ENCODE measurements at regions not wholly inside any gene's neighbourhood (a gene's known extent, or its start where the extent isn't known, plus 50 kb on each side); places are given as distances from the start of the nearest gene placed in this dataset.
"Not testable (repeated sequence)": the region's sequence is repeated elsewhere in the genome, so short reads cannot be mapped to it uniquely, and the experiment has no call there.

DNA sequence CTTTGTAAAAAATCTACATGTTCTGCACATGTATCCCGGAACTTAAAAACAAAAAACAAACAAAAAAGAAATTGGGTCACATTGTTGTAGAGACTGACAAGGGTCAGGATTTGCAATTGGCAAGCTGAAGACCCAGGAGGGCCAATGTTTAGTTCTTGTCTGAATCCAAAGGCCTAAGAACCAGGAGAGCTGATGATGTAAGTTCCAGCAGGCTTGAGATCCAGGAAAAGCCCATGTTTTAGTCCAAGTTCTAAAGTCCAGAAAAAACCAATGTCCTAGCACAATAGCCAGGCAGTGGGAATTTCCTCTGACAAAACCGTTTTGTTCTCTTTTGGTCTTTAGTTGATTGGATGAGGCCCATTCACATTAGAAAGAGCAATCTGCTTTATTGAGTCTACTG lies 244.9 kb downstream of the DMAC1 start:
- peak; percentile 68 for ATAC-seq

DNA sequence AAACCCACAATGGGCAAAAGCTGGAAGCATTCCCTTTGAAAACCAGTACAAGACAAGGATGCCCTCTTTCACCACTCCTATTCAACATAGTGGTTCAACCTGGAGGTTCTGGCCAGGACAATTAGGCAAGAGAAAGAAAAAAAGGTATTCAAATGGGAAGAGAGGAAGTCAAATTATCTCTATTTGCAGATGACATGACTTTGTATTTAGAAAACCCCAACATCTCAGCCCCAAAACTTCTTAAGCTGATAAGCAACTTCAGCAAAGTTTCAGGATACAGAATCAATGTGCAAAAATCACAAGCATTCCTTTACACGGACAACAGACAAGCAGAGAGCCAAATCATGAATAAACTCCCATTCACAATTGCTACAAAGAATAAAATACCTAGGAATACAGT lies 246.9 kb downstream of the DMAC1 start:
- intact Hi-C loops (cut with micrococcal nuclease); ATAC-seq; DNase-seq: not testable (repeated sequence)

More for the DNA sequence above, 244.9 kb downstream of the DMAC1 start:
- intact Hi-C loops (cut with micrococcal nuclease), result no loop called here
- DNase-seq, result no peak

DNA sequence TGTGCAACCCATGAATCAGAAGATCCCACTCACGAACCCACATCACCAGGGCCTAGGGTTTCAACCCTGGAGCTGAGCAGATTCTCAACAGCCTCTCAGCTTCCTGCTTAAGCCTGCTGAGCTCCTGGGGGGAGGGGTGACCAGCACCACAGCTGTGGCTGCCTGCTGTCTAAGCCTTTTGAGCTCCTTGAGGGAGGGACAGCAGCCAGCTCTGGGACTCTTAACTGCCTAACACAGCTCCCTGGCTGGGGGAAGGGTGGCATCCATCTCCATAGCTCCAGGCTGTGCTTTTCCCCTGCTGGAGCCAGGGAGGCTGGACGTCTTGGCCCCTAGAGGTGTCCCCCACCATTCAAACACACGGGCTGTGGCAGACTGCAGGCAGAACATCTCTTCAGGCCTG lies 250.3 kb downstream of the DMAC1 start:
- ATAC-seq, result peak; percentile 52

DNA sequence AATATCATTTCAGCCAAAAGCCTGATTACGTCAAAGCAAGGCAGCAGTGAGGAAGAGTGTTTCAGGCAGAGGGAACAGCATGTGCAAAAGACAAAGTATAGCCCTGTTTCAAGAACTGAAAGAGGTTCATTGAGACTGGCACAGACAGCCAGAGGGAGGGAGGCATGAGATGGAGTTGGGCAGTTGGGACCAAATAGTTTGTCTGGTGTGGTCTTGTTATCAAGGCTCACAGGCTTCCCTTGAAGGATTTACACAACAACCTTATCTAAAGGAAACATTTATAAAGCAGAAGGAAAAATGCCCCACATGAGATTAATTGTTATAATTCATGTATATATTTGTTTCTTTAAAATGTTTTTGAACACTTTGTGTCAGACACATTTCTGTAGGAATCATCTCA lies 253.3 kb downstream of the DMAC1 start:
- intact Hi-C loops (cut with micrococcal nuclease), result loop anchor here (10.0 kb wide), 1 partner anchor 211 kb away; no protein-coding TSS in a partner anchor
- no peak for ATAC-seq
- DNase-seq, result no peak

More for the DNA sequence above, 250.3 kb downstream of the DMAC1 start:
- intact Hi-C loops (cut with micrococcal nuclease), result loop anchor here (10.0 kb wide), 1 partner anchor 214 kb away; no protein-coding TSS in a partner anchor
- DNase-seq, result peak; percentile 47

DNA sequence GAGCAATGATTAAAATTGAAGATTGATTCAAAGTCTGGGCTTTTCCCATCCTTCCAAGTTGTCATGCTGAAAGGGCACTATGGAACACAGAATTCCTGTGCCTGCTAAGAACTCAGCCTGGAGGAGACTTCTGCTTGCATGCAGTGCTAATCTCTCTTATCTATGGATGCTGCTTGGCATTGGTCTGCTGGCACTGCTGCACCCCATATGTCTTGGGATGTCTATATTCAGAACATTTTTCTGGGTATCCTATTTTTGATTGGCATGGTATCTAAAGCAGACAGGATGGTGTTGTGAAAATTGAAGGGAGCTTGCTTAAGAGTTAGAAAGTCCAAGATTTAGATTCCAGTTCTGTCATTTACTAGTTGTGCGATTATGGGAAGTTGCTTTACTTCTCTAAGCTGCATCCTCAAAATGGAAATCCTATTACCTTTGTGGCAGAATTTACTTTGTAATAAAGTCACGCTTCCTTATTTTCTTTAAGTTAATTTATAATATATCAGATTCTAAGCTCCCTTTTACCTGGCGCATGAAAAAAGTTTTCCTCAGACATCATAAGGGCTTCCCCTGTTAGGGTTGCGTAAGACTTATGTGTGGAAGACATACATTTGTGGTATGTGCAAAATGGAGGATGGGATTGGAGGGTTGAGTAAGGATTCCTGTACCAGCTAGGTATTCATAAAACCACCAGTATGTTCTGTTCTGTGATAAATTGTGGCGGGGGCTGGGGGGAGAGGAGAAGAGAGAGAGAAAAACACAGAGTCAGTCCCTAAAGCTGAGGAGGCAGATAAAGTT lies 254.0 kb downstream of the DMAC1 start:
- intact Hi-C loops (cut with micrococcal nuclease), result loop anchor here (10.0 kb wide), 1 partner anchor 211 kb away; no protein-coding TSS in a partner anchor
- ATAC-seq (no peak), DNase-seq (no peak)

DNA sequence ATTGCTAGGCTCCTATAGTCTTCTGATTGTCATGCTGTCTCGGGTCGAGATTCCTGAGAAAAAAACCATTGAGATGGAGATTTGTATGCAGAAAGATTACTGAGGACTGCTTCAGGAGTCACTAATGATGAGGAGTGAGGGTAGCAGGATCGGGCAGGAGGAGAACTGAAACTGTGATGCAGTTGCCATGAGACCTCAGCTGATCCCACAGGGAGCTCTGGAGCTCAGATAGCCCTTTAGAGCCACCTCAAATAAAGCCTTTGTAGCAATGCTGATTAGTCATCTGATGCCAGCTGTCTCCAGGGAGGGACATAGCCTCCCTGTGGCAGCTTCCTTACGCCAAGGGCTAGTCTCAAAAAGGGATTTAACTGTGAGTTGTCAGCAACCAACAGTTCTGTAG lies 256.9 kb downstream of the DMAC1 start:
- intact Hi-C loops (cut with micrococcal nuclease), result loop anchor here (10.0 kb wide), 1 partner anchor 208 kb away; no protein-coding TSS in a partner anchor
- ATAC-seq (no peak), DNase-seq (no peak)

DNA sequence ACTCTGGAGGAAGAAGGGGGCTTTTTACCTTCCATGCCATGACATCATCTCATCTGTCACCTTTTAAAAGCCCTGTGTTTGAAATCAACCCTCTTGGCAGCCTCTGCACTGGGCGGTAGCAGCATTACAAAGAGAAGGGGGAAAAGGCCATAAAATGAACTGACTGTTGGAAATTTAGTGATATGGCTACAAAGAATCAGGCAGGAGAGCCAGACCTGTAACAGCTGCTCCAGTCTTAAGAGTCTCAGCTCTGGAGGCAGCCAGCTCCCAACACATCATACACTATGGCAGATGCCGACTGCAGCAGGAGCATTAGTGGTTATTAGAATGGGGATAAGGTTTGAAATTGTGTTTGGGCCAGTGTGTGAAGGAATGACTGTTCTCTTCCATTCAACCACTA lies 257.5 kb downstream of the DMAC1 start:
- no peak for ATAC-seq

DNA sequence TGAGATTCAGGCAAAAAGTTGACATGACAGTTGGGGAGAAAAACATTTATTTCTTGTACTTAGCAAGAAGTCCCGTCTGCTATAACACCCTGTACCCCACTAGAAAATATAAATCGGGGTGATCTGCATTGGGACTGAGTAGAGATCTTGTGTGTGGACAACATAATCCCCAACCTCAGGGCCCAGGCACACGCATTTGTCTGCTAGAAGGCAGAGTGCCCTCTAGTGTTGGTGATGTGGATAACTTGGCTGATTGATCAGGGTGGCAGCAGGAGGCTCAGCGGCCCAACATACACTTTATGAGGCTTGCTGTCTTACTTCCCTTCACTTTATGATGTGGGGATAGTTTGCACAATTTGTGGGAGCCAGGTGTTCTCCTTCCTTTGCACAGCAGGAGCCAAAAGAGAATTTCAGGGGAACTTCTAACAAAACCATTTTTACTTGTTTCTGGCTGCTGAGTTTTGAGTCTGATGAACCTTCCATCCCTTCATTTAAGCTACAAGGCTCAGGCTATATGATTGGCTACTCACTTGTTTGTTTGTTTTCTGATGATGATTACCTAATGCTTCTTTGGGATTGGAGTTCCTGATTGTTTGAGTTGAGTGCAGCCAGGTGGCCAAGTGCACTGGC lies 263.2 kb downstream of the DMAC1 start:
- DNase-seq (peak; percentile 41), ATAC-seq (peak; percentile 75)
- intact Hi-C loops (cut with micrococcal nuclease), result loop anchor here (5.0 to 10.0 kb wide), 2 partner anchors 262 to 484 kb away; no protein-coding TSS in a partner anchor

More for the DNA sequence above, 257.5 kb downstream of the DMAC1 start:
- intact Hi-C loops (cut with micrococcal nuclease), result loop anchor here (10.0 kb wide), 1 partner anchor 207 kb away; no protein-coding TSS in a partner anchor
- DNase-seq, result no peak

DNA sequence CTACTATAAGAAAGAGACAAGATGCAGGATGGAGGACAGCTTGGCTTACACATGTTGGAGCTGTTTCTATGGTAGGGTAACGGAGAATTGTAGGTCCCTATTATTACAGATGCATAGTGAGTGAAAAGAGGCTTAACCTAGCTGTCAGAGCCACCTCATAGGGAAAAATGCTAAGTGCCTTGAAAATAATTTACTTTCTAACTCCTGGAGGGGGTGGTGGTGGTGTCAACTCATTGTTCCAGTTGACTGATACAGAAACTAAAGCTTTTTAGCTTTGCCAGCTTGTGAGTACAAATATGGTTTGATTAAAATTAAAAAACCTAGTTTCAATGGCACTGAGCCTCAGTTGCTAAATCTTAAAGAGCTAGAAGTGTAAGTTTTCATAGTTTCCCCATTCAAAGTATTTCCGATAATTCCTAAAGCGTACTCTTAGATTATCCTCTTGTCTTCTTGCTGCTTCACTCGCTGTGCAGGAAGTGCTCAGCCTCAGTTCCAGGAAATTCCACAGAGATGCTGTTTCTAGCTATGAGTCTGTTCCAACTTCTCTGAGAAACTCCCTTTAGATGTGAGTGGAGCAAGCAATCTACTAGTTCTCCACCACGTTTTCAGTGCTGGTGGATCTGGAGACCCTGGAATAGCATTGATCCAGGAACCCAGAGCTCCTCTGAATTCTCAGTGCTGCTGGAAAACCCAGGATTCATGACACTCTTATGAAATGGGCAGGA lies 265.2 kb downstream of the DMAC1 start:
- DNase-seq (no peak), ATAC-seq (peak; percentile 41)
- intact Hi-C loops (cut with micrococcal nuclease), result loop anchor here (10.0 kb wide), 1 partner anchor 260 kb away; no protein-coding TSS in a partner anchor

DNA sequence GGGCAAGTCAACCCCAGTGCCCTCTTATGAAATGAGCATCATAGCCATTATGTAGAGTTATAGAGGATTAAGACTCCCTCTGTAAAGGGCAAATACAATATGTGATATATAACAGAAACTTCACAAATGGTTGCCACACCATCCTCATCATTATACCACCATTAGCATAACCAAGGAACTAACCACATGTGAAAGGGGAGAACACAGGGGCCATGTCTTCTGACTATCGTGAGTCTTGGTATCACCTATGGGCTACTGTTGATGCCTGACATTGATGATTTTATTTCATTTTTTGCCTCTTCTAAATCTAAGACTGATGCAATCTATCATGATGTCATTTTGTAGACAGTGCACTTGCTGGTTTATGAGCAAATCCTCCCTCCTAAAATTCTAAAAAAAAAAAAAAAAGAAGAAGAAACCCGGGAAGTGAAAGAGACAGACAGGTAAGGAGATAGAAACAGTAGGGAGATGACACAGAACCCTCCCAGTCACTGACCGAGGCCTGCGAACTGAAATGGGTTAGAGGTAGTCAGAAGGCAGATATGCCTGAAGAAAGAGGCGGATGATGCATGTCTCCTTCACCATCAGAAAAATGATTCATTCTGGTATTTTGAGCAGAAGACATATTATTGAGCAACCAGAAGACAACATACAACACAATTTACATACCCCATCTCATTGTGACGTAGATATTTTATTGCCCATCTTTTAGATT lies 266.0 kb downstream of the DMAC1 start:
- no peak for DNase-seq
- no peak for ATAC-seq
- intact Hi-C loops (cut with micrococcal nuclease), result loop anchor here (10.0 kb wide), 1 partner anchor 259 kb away; no protein-coding TSS in a partner anchor

DNA sequence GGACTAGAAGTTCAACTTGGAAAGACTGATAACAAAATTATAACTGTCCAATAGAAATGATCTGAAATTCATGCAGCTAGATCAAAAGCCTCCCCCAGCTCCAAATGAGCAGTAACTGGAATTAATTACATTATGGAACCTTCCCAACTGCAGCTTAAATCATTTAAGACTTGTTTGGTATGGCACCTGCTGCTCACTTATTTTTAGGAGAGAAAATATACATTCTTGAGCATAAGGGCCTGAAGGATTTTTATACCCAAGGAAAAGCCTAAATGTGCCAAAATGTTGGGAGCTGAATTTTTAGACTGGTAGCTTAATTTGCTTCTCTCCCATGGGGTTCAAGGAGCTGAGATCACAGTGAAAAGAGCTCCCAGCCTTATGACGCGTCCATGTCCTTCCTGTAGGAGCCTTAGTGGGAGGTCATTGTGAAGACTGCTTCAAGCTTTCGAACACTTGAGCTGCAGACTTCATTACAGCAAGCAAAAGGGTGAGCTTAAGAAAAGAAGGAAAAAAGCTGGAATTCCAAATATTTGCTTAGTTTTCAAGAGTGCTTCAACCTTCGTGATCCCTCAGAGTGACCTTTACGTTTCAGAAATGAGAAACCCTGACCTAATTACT lies 276.0 kb downstream of the DMAC1 start:
- intact Hi-C loops (cut with micrococcal nuclease), result no loop called here
- ATAC-seq (no peak), DNase-seq (no peak)

DNA sequence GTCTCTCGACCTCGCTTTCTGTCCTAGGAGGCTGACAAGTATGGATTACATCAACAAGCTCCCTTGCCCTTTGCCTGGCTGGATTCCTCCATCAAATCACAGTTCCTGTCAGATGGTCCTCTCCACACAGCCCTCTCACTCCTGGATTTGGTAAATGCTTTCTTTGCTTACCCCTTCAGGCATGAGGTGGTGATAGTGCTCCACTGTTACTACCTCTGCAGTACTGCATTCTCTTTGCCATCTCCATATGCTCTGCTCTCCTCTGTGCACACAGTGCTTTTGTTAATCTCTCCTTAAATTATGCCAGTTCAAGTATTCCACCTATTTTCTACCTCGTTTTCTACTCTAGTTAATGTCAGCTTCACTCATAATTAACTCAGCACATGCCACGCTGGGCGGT lies 279.2 kb downstream of the DMAC1 start:
- no peak for DNase-seq
- no peak for ATAC-seq
- intact Hi-C loops (cut with micrococcal nuclease), result no loop called here

DNA sequence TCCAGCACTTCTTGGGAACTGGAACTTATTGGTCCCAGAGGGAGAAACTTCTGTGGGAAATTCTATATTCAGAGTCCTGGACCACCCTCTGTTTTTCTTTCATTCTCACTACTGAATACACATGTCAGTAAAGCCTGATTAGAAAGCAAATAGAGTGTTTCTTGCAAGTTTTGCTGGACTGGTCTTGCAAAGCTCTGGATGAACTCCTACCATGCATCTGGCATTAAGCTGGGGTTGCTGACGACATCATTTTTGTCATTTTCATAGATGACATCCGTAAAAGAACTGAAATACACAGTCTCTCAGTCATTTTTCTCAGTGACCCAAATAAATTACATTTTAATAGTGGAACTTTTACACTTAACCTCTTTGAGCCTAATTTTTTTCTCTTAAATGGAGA lies 283.2 kb downstream of the DMAC1 start:
- DNase-seq (no peak), ATAC-seq (no peak)
- intact Hi-C loops (cut with micrococcal nuclease), result no loop called here

DNA sequence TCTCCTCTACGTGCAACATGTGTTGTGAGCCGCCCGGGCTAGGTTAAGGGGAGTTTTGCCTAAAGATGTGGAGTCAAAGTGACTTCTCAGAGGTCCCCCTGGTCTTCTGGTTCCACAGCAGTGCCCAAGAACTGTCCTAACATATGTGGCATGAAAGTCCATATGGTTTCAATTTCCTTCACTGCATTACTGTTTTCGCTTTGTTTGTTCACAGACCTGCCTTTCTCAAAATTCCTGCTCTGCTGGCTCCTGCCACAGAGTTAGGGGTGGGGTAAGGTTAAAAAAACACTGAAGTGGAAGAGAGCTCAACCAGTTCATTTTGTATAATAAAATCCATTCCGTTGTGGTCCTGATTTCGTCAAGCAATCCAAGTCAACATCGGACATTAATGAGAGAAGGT lies 289.4 kb downstream of the DMAC1 start:
- intact Hi-C loops (cut with micrococcal nuclease), result no loop called here
- no peak for ATAC-seq
- DNase-seq, result no peak

DNA sequence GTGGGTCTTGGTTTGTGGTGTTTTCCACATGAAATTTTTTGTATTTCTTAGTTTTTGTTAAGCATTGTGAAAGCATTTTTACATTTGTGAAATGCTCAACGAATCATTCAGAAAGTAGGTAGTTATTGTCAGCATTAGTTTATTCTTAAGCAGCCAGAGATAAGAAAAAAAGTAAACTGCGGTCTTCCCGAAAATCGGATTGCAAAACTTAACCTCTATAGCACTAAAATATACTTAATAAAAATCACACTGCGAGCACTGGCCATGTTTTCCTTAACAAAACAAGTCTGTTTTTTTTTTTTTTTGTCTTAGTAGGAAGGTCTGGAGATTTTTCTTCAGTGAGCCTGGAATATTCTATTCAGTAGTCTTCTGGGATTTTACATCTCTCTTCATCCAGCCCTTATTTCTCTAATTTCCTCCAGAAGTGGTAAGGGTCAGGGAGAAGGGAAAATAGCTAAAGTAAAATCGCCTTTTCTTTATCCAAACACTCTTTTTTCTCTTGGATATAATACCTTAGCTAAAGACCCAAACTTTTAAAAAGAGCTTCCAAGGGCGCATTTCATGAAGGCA lies 289.9 kb downstream of the DMAC1 start:
- ATAC-seq, result peak; percentile 5
- intact Hi-C loops (cut with micrococcal nuclease), result no loop called here
- DNase-seq, result no peak

DNA sequence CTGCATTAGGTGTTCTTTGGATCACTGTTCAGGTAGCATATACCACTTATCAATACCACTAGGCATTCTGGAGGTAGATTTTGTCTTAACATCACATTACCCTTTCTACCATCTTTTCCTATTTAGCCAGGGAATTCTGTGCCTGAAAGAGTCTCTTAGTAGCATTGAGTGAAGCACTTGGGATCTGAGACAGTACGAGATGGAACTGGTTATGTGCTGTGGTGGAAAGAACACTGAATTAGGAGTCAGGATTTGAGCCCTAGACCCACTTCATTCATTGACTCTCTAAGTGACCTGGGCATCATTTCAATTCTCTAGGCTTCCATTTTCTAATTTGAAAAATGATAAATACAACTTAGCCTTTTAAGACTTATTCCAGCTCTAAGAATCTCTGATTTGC lies 291.1 kb downstream of the DMAC1 start:
- ATAC-seq (no peak), DNase-seq (no peak)
- intact Hi-C loops (cut with micrococcal nuclease), result no loop called here

DNA sequence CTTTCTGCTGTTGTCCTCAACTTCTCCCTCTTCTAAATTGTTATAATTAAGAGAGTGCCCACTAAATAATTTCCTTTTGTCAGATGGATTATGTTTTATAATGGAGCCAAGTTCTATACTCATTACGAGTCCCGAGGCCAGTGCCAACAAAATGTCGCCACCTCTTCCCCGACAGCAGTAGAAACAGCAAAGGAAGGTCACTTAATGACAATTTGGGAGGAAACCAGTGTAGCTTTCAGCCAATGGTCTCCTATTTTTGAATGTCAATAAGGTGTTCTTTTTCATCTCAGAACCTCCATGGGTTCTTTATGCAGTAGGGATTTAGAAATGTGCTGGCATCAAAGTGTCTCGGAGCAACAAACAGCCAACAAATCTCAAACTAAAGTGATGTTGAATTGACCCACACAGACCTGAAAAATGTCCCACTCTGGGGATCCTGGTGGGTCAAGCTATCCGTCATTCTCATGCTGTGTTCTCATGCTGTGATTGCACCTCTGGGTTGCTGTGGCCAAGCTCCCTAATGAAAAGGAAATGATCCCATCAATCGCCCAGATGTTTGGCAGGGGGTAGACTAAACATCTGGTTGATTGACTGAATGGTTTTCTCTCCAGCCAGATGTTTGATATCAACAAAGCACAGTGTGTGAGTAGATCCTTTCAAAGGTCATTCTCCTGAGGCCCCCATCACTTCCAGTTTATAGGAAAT lies 291.9 kb downstream of the DMAC1 start:
- intact Hi-C loops (cut with micrococcal nuclease), result no loop called here
- peak; percentile 83 for ATAC-seq
- DNase-seq, result peak; percentile 78

DNA sequence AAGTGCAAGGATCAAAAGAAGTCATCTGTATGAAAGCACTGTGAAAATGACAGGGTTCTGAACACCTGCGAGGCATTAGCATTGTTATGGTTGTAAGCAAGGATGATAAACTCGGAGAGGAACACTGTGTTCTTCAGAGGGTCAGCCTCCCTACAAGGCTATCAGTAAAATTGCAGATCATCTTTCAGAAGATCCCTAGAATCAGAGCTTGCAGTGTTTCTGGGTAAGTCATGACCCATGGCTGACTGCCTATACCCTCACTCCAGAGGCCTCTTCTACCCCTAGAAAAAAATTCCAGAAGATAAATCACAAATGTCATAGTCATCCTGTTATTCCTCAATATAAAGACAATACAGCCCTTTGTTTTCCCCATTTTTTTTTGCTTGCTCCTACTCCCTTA lies 292.6 kb downstream of the DMAC1 start:
- intact Hi-C loops (cut with micrococcal nuclease), result no loop called here
- peak; percentile 77 for ATAC-seq
- DNase-seq, result no peak
